SK-N-MC (cell line): ENCODE measurements at regions not wholly inside any gene's neighbourhood (a gene's known extent, or its start where the extent isn't known, plus 50 kb on each side); places are given as distances from the start of the nearest gene placed in this dataset.

Experiments used
- EZH2 ChIP-seq: fragments of 200-600 bp; sonication (generic); IDR thresholded peaks from one replicate; pipeline ENCODE4 v1.6.1; 2017; ENCODE audit warnings: antibody characterized with exemption
- FOXP2 ChIP-seq: optimal IDR thresholded peaks from 2 replicates; pipeline ENCODE3; 2011; ENCODE audit warnings: mild to moderate bottlenecking, moderate library complexity; ENCODE audit not compliant: insufficient read depth; ENCODE audit errors: extremely low read length, control extremely low read depth
- POLR2AphosphoS5 ChIP-seq: IDR thresholded peaks from 2 replicates; pipeline ENCODE4 v1.6.1; 2012; ENCODE audit warnings: mild to moderate bottlenecking, low read depth, low read length, borderline replicate concordance

DNA sequence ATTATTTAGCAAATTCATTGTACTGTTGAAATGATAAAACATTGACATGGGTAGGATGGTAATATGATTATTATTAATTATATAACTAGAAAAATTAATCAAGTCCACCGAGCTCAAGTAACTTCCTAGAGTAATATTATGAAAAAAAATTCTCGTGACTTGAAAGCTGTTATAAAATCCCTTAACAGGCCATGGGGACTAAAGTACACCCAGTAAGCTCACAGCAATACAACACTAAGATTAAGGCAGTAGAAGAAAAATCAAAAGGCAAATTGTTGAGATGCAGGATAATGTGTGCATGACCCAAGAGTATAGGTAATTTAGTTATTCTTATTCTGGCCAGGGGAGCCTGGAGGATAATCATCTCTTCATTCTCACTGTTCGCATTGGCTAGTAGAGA is 162.6 kb upstream of the LRIG3 start:
- TF ChIP-seq EZH2, result no peak
- TF ChIP-seq POLR2AphosphoS5, result no peak
- no peak for TF ChIP-seq FOXP2
